B cell (primary cell): ENCODE measurements at regions not wholly inside any gene's neighbourhood (a gene's known extent, or its start where the extent isn't known, plus 50 kb on each side); places are given as distances from the start of the nearest gene placed in this dataset.

Source experiments
- ATAC-seq: fragments of 200-7000 bp; cut with Tn5 transposase; one replicate; pipeline ENCODE4 v1.10.0; 2021; ENCODE audit warnings: low read depth, mild to moderate bottlenecking, moderate number of reproducible peaks, moderate library complexity
- CTCF ChIA-PET: fragments of 350-600 bp; sonication (Branson Sonifier 250); formaldehyde crosslinking; loops from one replicate; lab custom pipeline; 2021; ENCODE audit warnings: antibody characterized with exemption, inconsistent platforms; lab: Charles Lee
- POLR2A ChIA-PET: fragments of 350-600 bp; sonication (Branson Sonifier 250); formaldehyde crosslinking; loops from one replicate; lab custom pipeline; 2021; ENCODE audit warnings: antibody characterized with exemption; lab: Charles Lee
- DNase-seq: peaks from one replicate; pipeline ENCODE4 v3.0.0; 2013
- H2AFZ ChIP-seq: 2 replicates; pipeline ENCODE4 v1.6.1; 2012; ENCODE audit warnings: mild to moderate bottlenecking, low read depth, low read length; ENCODE audit not compliant: insufficient read depth, poor library complexity, severe bottlenecking
- H3K27ac ChIP-seq, 2 donors: 1 replicate in 1 of 2; 2 replicates in 1 of 2; pipeline ENCODE4 v1.5.1; 2012 to 2013; ENCODE audit warnings: low read length in 2 of 2, mild to moderate bottlenecking in 2 of 2, moderate library complexity in 1 of 2
- H3K27me3 ChIP-seq, 4 experiments: fragments of 200-600 bp in 1 of 4; sonication (generic) in 1 of 4; replicated peaks in 1 of 4; 1 replicate in 2 of 4; 2 replicates in 2 of 4; pipeline versions ENCODE4 v1.6.1 to v1.7.0; 2013 to 2016; ENCODE audit warnings: low read length in 3 of 4, mild to moderate bottlenecking in 2 of 4, mixed read lengths in 1 of 4, moderate library complexity in 1 of 4; ENCODE audit not compliant: insufficient read depth in 4 of 4, control insufficient read depth in 3 of 4; ENCODE audit errors: control extremely low read depth in 1 of 4
- H3K36me3 ChIP-seq, 2 experiments: replicated peaks in 1 of 2; 1 replicate in 1 of 2; 2 replicates in 1 of 2; pipeline versions ENCODE4 v1.6.1 to v1.7.1; 2013; ENCODE audit warnings: low read length in 1 of 2; ENCODE audit not compliant: insufficient read depth in 2 of 2, control insufficient read depth in 1 of 2; ENCODE audit errors: control extremely low read depth in 1 of 2, extremely low read depth in 1 of 2
- H3K4me1 ChIP-seq, 2 donors: fragments of 200-600 bp in 1 of 2; sonication (generic) in 1 of 2; 1 replicate in 1 of 2; 2 replicates in 1 of 2; pipeline versions ENCODE4 v1.5.1 to v1.6.1; 2013 to 2017; ENCODE audit warnings: low read length in 2 of 2; ENCODE audit not compliant: control insufficient read depth in 2 of 2, insufficient read depth in 2 of 2
- H3K4me2 ChIP-seq: replicated peaks from 2 replicates; pipeline ENCODE3; 2012; ENCODE audit warnings: mild to moderate bottlenecking, low read depth, low read length; ENCODE audit not compliant: poor library complexity, severe bottlenecking
- H3K4me3 ChIP-seq, 5 experiments: fragments of 200-600 bp in 1 of 5; sonication (generic) in 1 of 5; 1 replicate in 3 of 5; 2 replicates in 2 of 5; pipeline versions ENCODE4 v1.5.1 to v1.7.0; 2011 to 2016; ENCODE audit warnings: low read length in 4 of 5, mild to moderate bottlenecking in 4 of 5, low read depth in 2 of 5, control low read depth in 1 of 5, moderate library complexity in 1 of 5; ENCODE audit not compliant: insufficient read depth in 1 of 5; ENCODE audit errors: control extremely low read depth in 1 of 5, extremely low read depth in 1 of 5
- H3K79me2 ChIP-seq: fragments of 200-600 bp; sonication (generic); one replicate; pipeline ENCODE4 v1.6.0; 2016; ENCODE audit warnings: low read length; ENCODE audit not compliant: control insufficient read depth, insufficient read depth
- H3K9ac ChIP-seq: fragments of 200-600 bp; sonication (generic); 2 replicates; pipeline ENCODE4 v1.6.1; 2017; ENCODE audit warnings: mild to moderate bottlenecking, low read length, moderate library complexity
- H3K9me3 ChIP-seq, 3 donors: one replicate each; pipeline versions ENCODE4 v1.6.1 to v1.7.1; 2013; ENCODE audit warnings: low read length in 2 of 3; ENCODE audit not compliant: control insufficient read depth in 2 of 3, insufficient read depth in 1 of 3; ENCODE audit errors: control extremely low read depth in 1 of 3
- H4K20me1 ChIP-seq: 2 replicates; pipeline ENCODE4 v1.6.0; 2012; ENCODE audit warnings: mild to moderate bottlenecking, low read length; ENCODE audit not compliant: insufficient read depth, control insufficient read depth, poor library complexity, severe bottlenecking
- H3K27ac Mint-ChIP-seq: one replicate; pipeline ENCODE4 v1.8.0; 2021; ENCODE audit warnings: mixed read lengths
- H3K27me3 Mint-ChIP-seq: one replicate; pipeline ENCODE4 v1.8.0; 2021; ENCODE audit warnings: mixed read lengths
- H3K4me1 Mint-ChIP-seq: one replicate; pipeline ENCODE4 v1.8.0; 2021; ENCODE audit warnings: mixed read lengths
- H3K4me3 Mint-ChIP-seq: one replicate; pipeline ENCODE4 v1.8.0; 2021; ENCODE audit warnings: mixed read lengths
- H3K9me3 Mint-ChIP-seq: one replicate; pipeline ENCODE4 v1.8.0; 2022; ENCODE audit warnings: mixed read lengths; ENCODE audit not compliant: insufficient read depth
- CTCF ChIP-seq: fragments of 200-600 bp; IDR thresholded peaks from one replicate; pipeline ENCODE4 v1.8.0; 2022; ENCODE audit warnings: antibody characterized with exemption, mild to moderate bottlenecking
- EZH2 ChIP-seq: IDR thresholded peaks from 2 replicates; pipeline ENCODE4 v1.6.1; 2012; ENCODE audit warnings: borderline replicate concordance, low read depth, mild to moderate bottlenecking, moderate library complexity, low read length; ENCODE audit not compliant: insufficient read depth, poor library complexity, severe bottlenecking
- WGBS: methylation state at CpG from one replicate; pipeline ENCODE4 v1.1.5; 2013; ENCODE audit warnings: missing lambda C conversion rate; ENCODE audit not compliant: insufficient coverage; 5-methylcytosine and 5-hydroxymethylcytosine counted together
- intact Hi-C: fragments of 100-400 bp; cut with micrococcal nuclease; formaldehyde crosslinking; loops from one replicate; pipeline ENCODE4 v1.10.0; 2022

DNA sequence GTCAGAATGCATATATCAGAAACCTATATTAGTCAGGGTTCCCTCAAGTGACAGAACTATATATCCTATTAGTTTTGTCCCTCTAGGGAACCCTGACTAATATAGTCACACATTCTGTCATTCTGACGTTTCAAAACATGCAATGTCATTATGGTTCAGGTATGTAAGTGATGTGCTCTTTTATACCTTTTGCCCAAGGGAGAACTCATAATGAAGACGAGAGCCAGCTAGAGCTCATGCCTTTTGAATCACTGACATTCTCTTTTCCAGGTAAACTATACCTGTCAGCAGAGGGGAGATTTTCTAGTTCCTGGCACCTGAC is 576.7 kb downstream of the LRRC70 start:
- Histone ChIP-seq H3K4me3 (no peak overlapping the region), H3K27me3 (no peaks in the 10 kb centered on the region), H2AFZ (no peak overlapping the region), H3K9me3 (no peaks in the 10 kb centered on the region), H3K4me2 (no peak overlapping the region), H3K9ac (no peak overlapping the region), H3K36me3 (no peaks in the 10 kb centered on the region), H3K27ac (no peak overlapping the region), H3K79me2 (no peaks in the 10 kb centered on the region), H4K20me1 (no peaks in the 10 kb centered on the region), H3K4me1 (no peaks in the 10 kb centered on the region)
- H3K4me3 Mint-ChIP-seq, result no peak overlapping the region
- ChIA-PET CTCF (no interaction called here), POLR2A (no interaction called here)
- TF ChIP-seq CTCF (no peak), EZH2 (no peak)
- no peaks in the 10 kb centered on the region for H3K4me1 Mint-ChIP-seq
- H3K27ac Mint-ChIP-seq, result no peak overlapping the region
- intact Hi-C loops, result no loop called here
- H3K9me3 Mint-ChIP-seq, result no peaks in the 10 kb centered on the region
- no peak for ATAC-seq
- no peaks in the 10 kb centered on the region for H3K27me3 Mint-ChIP-seq
- no peak for DNase-seq
- no CpG with 5 or more reads among the region's 2 CpGs for WGBS

- Histone ChIP-seq H3K9me3 (no peaks in the 10 kb centered on the region), H3K4me3 (no peak overlapping the region), H3K79me2 (no peaks in the 10 kb centered on the region), H4K20me1 (no peaks in the 10 kb centered on the region), H3K36me3 (no peaks in the 10 kb centered on the region), H3K4me2 (no peak overlapping the region), H3K27me3 (no peaks in the 10 kb centered on the region), H3K4me1 (no peaks in the 10 kb centered on the region), H2AFZ (no peak overlapping the region), H3K27ac (no peak overlapping the region), H3K9ac (no peak overlapping the region)
- H3K27ac Mint-ChIP-seq, result no peak overlapping the region
- no peaks in the 10 kb centered on the region for H3K27me3 Mint-ChIP-seq
- no peak for DNase-seq
- H3K4me1 Mint-ChIP-seq, result no peaks in the 10 kb centered on the region
- 78% methylated on average over 3 of the region's 10 CpGs for WGBS
- intact Hi-C loops, result no loop called here
- H3K4me3 Mint-ChIP-seq, result no peak overlapping the region
- no peaks in the 10 kb centered on the region for H3K9me3 Mint-ChIP-seq
- no peak for TF ChIP-seq CTCF
- TF ChIP-seq EZH2, result no peak
- ChIA-PET POLR2A (no interaction called here), CTCF (no interaction called here)
- ATAC-seq, result no peak
Observed at GRCh38 chr5:63154476-63155309, 576.1 kb downstream of the LRRC70 start.
